ENCODE measurements at regions not wholly inside any gene's neighbourhood (a gene's known extent, or its start where the extent isn't known, plus 50 kb on each side); places are given as distances from the start of the nearest gene placed in this dataset.

DNA sequence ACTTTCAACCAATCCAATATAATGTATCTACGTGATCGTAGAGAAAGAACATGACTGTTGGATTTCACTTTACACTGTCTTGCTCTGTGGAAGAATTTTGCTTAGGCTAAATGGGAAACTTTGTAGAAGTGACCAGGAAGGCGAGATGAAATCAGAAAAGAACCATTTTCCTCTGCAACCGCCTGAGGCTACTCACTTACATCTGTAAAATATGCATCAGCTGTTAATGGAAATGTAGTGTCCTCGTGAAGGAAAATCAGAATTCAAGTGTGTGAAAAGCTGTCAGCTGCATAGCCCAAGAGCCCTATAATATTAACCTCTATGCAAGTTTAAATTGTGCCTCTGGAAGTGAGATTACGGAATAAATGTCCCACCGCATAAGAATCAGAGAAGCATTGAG, 277.9 kb downstream of the C6orf118 start:
- Histone ChIP-seq H3K27me3 (ENCODE audit: insufficient read depth, low read length) (no peaks in the 10 kb centered on the region), H3K79me2 (ENCODE audit: insufficient read depth, low read length) (no peaks in the 10 kb centered on the region), H3K9ac (ENCODE audit: low read length) (no peak overlapping the region), H3K4me2 (ENCODE audit: low read length) (no peak overlapping the region), H4K20me1 (ENCODE audit: insufficient read depth, low read length) (no peaks in the 10 kb centered on the region), H3K4me1 (ENCODE audit: insufficient read depth, low read length) (no peaks in the 10 kb centered on the region), H3K27ac (ENCODE audit: low read depth, low read length) (no peak overlapping the region), H2AFZ (ENCODE audit: low read depth, low read length) (no peak overlapping the region), H3K4me3 (ENCODE audit: insufficient read depth, low read depth, low read length) (no peak overlapping the region), H3K36me3 (ENCODE audit: insufficient read depth, low read length) (no peaks in the 10 kb centered on the region), H3K9me3 (ENCODE audit: insufficient read depth, low read depth, low read length) (no peaks in the 10 kb centered on the region)
- Mint-ChIP-seq H3K4me1 (ENCODE audit: low read depth, unreplicated experiment) (no peaks in the 10 kb centered on the region), H3K27ac (ENCODE audit: unreplicated experiment) (no peak overlapping the region), H3K27me3 (ENCODE audit: low read depth, unreplicated experiment) (no peaks in the 10 kb centered on the region), H3K9me3 (ENCODE audit: unreplicated experiment) (peaks cover 2% of the 10 kb centered on the region), H3K36me3 (ENCODE audit: low read depth, unreplicated experiment) (no peaks in the 10 kb centered on the region), H3K4me3 (ENCODE audit: unreplicated experiment) (no peak overlapping the region)
- no peak for FAIRE-seq
- TF ChIP-seq, protein P1, sequence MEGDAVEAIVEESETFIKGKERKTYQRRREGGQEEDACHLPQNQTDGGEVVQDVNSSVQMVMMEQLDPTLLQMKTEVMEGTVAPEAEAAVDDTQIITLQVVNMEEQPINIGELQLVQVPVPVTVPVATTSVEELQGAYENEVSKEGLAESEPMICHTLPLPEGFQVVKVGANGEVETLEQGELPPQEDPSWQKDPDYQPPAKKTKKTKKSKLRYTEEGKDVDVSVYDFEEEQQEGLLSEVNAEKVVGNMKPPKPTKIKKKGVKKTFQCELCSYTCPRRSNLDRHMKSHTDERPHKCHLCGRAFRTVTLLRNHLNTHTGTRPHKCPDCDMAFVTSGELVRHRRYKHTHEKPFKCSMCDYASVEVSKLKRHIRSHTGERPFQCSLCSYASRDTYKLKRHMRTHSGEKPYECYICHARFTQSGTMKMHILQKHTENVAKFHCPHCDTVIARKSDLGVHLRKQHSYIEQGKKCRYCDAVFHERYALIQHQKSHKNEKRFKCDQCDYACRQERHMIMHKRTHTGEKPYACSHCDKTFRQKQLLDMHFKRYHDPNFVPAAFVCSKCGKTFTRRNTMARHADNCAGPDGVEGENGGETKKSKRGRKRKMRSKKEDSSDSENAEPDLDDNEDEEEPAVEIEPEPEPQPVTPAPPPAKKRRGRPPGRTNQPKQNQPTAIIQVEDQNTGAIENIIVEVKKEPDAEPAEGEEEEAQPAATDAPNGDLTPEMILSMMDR (IDR thresholded peaks at IDR 0.05; ENCODE audit: insufficient read depth, low read depth, low read length): no peak
- TF ChIP-seq EZH2 (IDR thresholded peaks at IDR 0.05; ENCODE audit: insufficient read depth, low read length): no peak
- DNase-seq (ENCODE audit: low read depth): no peak

DNA sequence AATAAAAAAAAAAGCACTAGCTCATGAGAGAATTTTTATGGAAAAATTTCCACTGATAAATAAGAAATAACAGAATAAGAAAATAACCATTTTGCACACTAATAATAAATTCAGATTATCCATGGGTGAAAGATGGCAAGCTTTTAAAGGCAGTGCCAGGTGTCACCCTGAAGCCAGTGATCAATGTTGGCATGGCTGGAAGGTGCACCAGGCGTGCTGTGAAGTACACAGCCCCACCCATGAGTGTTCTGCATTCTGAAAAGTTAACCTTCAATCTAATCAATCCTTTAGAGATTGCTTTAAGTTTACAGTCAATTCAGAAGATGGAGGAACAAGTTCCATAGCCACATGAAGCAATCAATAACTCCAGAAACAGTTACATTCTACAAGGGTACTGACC, 284.4 kb downstream of the C6orf118 start:
- H3K36me3 Mint-ChIP-seq (ENCODE audit: low read depth, unreplicated experiment): no peaks in the 10 kb centered on the region
- H2AFZ ChIP-seq (ENCODE audit: low read depth, low read length): no peak overlapping the region
- DNase-seq (ENCODE audit: low read depth): no peak
- no peaks in the 10 kb centered on the region for H3K27me3 ChIP-seq (ENCODE audit: insufficient read depth, low read length)
- H3K27ac Mint-ChIP-seq (ENCODE audit: unreplicated experiment): no peak overlapping the region
- no peak overlapping the region for H3K4me3 Mint-ChIP-seq (ENCODE audit: unreplicated experiment)
- no peak overlapping the region for H3K9ac ChIP-seq (ENCODE audit: low read length)
- H3K4me1 ChIP-seq (ENCODE audit: insufficient read depth, low read length): no peaks in the 10 kb centered on the region
- no peaks in the 10 kb centered on the region for H3K27me3 Mint-ChIP-seq (ENCODE audit: low read depth, unreplicated experiment)
- no peaks in the 10 kb centered on the region for H3K9me3 Mint-ChIP-seq (ENCODE audit: unreplicated experiment)
- no peaks in the 10 kb centered on the region for H4K20me1 ChIP-seq (ENCODE audit: insufficient read depth, low read length)
- no peaks in the 10 kb centered on the region for H3K4me1 Mint-ChIP-seq (ENCODE audit: low read depth, unreplicated experiment)
- H3K36me3 ChIP-seq (ENCODE audit: insufficient read depth, low read length): no peaks in the 10 kb centered on the region
- no peaks in the 10 kb centered on the region for H3K79me2 ChIP-seq (ENCODE audit: insufficient read depth, low read length)
- no peaks in the 10 kb centered on the region for H3K9me3 ChIP-seq (ENCODE audit: insufficient read depth, low read depth, low read length)
- FAIRE-seq: no peak
- H3K4me3 ChIP-seq (ENCODE audit: insufficient read depth, low read depth, low read length): no peak overlapping the region
- H3K4me2 ChIP-seq (ENCODE audit: low read length): no peak overlapping the region
- no peak overlapping the region for H3K27ac ChIP-seq (ENCODE audit: low read depth, low read length)
- TF ChIP-seq, protein P1 (IDR thresholded peaks at IDR 0.05; ENCODE audit: insufficient read depth, low read depth, low read length): no peak
- no peak for TF ChIP-seq EZH2 (IDR thresholded peaks at IDR 0.05; ENCODE audit: insufficient read depth, low read length)

DNA sequence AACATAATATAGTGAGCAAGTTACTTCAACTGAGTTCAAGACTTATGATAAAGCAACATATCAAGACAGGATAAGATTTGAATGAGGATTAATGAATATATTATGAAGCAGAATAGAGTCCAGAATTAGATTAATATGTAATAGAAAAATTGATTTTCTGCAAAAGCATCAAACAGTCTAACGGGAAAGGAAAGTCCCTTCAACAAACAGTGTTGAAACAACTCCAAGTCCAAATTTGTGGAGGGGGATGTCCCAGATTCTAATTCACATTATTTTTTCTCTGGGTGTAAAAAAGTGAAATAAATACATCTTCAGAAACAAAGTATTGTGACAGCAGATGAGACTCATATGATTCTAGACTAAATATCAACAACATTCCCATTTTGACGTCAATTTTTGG, 289.7 kb downstream of the C6orf118 start:
- H3K4me3 ChIP-seq (ENCODE audit: insufficient read depth, low read depth, low read length): no peak overlapping the region
- no peaks in the 10 kb centered on the region for H3K4me1 Mint-ChIP-seq (ENCODE audit: low read depth, unreplicated experiment)
- H3K4me1 ChIP-seq (ENCODE audit: insufficient read depth, low read length): no peaks in the 10 kb centered on the region
- H3K27me3 Mint-ChIP-seq (ENCODE audit: low read depth, unreplicated experiment): no peaks in the 10 kb centered on the region
- no peak for TF ChIP-seq EZH2 (IDR thresholded peaks at IDR 0.05; ENCODE audit: insufficient read depth, low read length)
- TF ChIP-seq, protein P1 (IDR thresholded peaks at IDR 0.05; ENCODE audit: insufficient read depth, low read depth, low read length): no peak
- H3K9me3 Mint-ChIP-seq (ENCODE audit: unreplicated experiment): no peaks in the 10 kb centered on the region
- H3K27me3 ChIP-seq (ENCODE audit: insufficient read depth, low read length): no peaks in the 10 kb centered on the region
- no peak overlapping the region for H3K9ac ChIP-seq (ENCODE audit: low read length)
- no peak for DNase-seq (ENCODE audit: low read depth)
- H3K79me2 ChIP-seq (ENCODE audit: insufficient read depth, low read length): no peaks in the 10 kb centered on the region
- FAIRE-seq: no peak
- H3K4me3 Mint-ChIP-seq (ENCODE audit: unreplicated experiment): no peak overlapping the region
- no peaks in the 10 kb centered on the region for H3K9me3 ChIP-seq (ENCODE audit: insufficient read depth, low read depth, low read length)
- no peak overlapping the region for H3K27ac ChIP-seq (ENCODE audit: low read depth, low read length)
- H4K20me1 ChIP-seq (ENCODE audit: insufficient read depth, low read length): no peaks in the 10 kb centered on the region
- H3K36me3 ChIP-seq (ENCODE audit: insufficient read depth, low read length): no peaks in the 10 kb centered on the region
- no peak overlapping the region for H3K27ac Mint-ChIP-seq (ENCODE audit: unreplicated experiment)
- H3K4me2 ChIP-seq (ENCODE audit: low read length): no peak overlapping the region
- no peak overlapping the region for H2AFZ ChIP-seq (ENCODE audit: low read depth, low read length)
- no peaks in the 10 kb centered on the region for H3K36me3 Mint-ChIP-seq (ENCODE audit: low read depth, unreplicated experiment)
